ENCODE measurements at regions not wholly inside any gene's neighbourhood (a gene's known extent, or its start where the extent isn't known, plus 50 kb on each side); places are given as distances from the start of the nearest gene placed in this dataset.

GRCh38 chr1:30300669-30301068 is 422.7 kb downstream of the MATN1 start:
- no peak overlapping the region for H3K4me3 Mint-ChIP-seq
- Histone ChIP-seq H3K4me3 (no peak overlapping the region), H3K9ac (no peak overlapping the region), H3K79me2 (ENCODE audit: low read depth) (no peaks in the 10 kb centered on the region), H3K27me3 (no peaks in the 10 kb centered on the region), H3K9me3 (ENCODE audit: low read depth) (peaks cover 4% of the 10 kb centered on the region), H4K20me1 (ENCODE audit: low read depth) (no peaks in the 10 kb centered on the region), H3K36me3 (no peaks in the 10 kb centered on the region), H2AFZ (replicated peaks) (no peak overlapping the region), H3K4me1 (no peaks in the 10 kb centered on the region), H3F3A (ENCODE audit: low read depth) (no peaks in the 10 kb centered on the region), H3K4me2 (no peak overlapping the region), H3K27ac (no peak overlapping the region)
- no peak for DNase-seq (ENCODE audit: low spot score)
- no peaks in the 10 kb centered on the region for H3K36me3 Mint-ChIP-seq
- no peak overlapping the region for H3K27ac Mint-ChIP-seq
- H3K9me3 Mint-ChIP-seq = peaks cover 5% of the 10 kb centered on the region
- peaks cover 3% of the 10 kb centered on the region for H3K4me1 Mint-ChIP-seq
- TF ChIP-seq EZH2phosphoT487 (IDR thresholded peaks at IDR 0.05) (no peak), CTCF (IDR thresholded peaks at IDR 0.05) (no peak), EZH2 (IDR thresholded peaks at IDR 0.05) (no peak)
- peaks cover 11% of the 10 kb centered on the region for H3K27me3 Mint-ChIP-seq (ENCODE audit: insufficient read depth, low read depth)

- no peak overlapping the region for H3K27ac Mint-ChIP-seq
- H3K27me3 Mint-ChIP-seq (ENCODE audit: insufficient read depth, low read depth) = peaks cover 15% of the 10 kb centered on the region
- no peak overlapping the region for H3K4me3 Mint-ChIP-seq
- H3K36me3 Mint-ChIP-seq = no peaks in the 10 kb centered on the region
- H3K4me1 Mint-ChIP-seq = no peaks in the 10 kb centered on the region
- Histone ChIP-seq H2AFZ (replicated peaks) (no peak overlapping the region), H3K4me2 (no peak overlapping the region), H3K4me3 (no peak overlapping the region), H3F3A (ENCODE audit: low read depth) (no peaks in the 10 kb centered on the region), H3K79me2 (ENCODE audit: low read depth) (no peaks in the 10 kb centered on the region), H3K27ac (no peak overlapping the region), H3K36me3 (no peaks in the 10 kb centered on the region), H4K20me1 (ENCODE audit: low read depth) (no peaks in the 10 kb centered on the region), H3K27me3 (no peaks in the 10 kb centered on the region), H3K9me3 (ENCODE audit: low read depth) (peaks cover 4% of the 10 kb centered on the region), H3K4me1 (no peaks in the 10 kb centered on the region), H3K9ac (no peak overlapping the region)
- no peak for TF ChIP-seq EZH2 (IDR thresholded peaks at IDR 0.05)
- no peak for TF ChIP-seq CTCF (IDR thresholded peaks at IDR 0.05)
- no peak for TF ChIP-seq EZH2phosphoT487 (IDR thresholded peaks at IDR 0.05)
- peaks cover 13% of the 10 kb centered on the region for H3K9me3 Mint-ChIP-seq
- DNase-seq (ENCODE audit: low spot score) = no peak
Measured at GRCh38 chr1:30299393-30299792, 424.0 kb downstream of the MATN1 start.

GRCh38 chr1:30295674-30296073 is 427.7 kb downstream of the MATN1 start:
- H3K4me3 ChIP-seq = no peak overlapping the region
- no peaks in the 10 kb centered on the region for H3K4me1 Mint-ChIP-seq
- no peaks in the 10 kb centered on the region for H3F3A ChIP-seq (ENCODE audit: low read depth)
- H3K9ac ChIP-seq = no peak overlapping the region
- H2AFZ ChIP-seq (replicated peaks) = no peak overlapping the region
- H3K36me3 ChIP-seq = no peaks in the 10 kb centered on the region
- peaks cover 5% of the 10 kb centered on the region for H3K27me3 Mint-ChIP-seq (ENCODE audit: insufficient read depth, low read depth)
- peaks cover 4% of the 10 kb centered on the region for H3K9me3 ChIP-seq (ENCODE audit: low read depth)
- H3K4me3 Mint-ChIP-seq = no peak overlapping the region
- H3K27me3 ChIP-seq = no peaks in the 10 kb centered on the region
- no peak overlapping the region for H3K4me2 ChIP-seq
- no peaks in the 10 kb centered on the region for H3K4me1 ChIP-seq
- no peak for DNase-seq (ENCODE audit: low spot score)
- no peaks in the 10 kb centered on the region for H3K36me3 Mint-ChIP-seq
- peaks cover 17% of the 10 kb centered on the region for H3K9me3 Mint-ChIP-seq
- H3K27ac ChIP-seq = no peak overlapping the region
- TF ChIP-seq EZH2 (IDR thresholded peaks at IDR 0.05) (no peak), CTCF (IDR thresholded peaks at IDR 0.05) (no peak)
- no peak overlapping the region for H3K27ac Mint-ChIP-seq
- no peaks in the 10 kb centered on the region for H4K20me1 ChIP-seq (ENCODE audit: low read depth)
- H3K79me2 ChIP-seq (ENCODE audit: low read depth) = no peaks in the 10 kb centered on the region

- no peak for TF ChIP-seq EZH2 (IDR thresholded peaks at IDR 0.05)
- no peak for TF ChIP-seq CTCF (IDR thresholded peaks at IDR 0.05)
- TF ChIP-seq EZH2phosphoT487 (IDR thresholded peaks at IDR 0.05) = no peak
- Mint-ChIP-seq H3K4me1 (no peaks in the 10 kb centered on the region), H3K27me3 (ENCODE audit: insufficient read depth, low read depth) (peaks cover 5% of the 10 kb centered on the region), H3K4me3 (no peak overlapping the region), H3K27ac (no peak overlapping the region), H3K36me3 (no peaks in the 10 kb centered on the region), H3K9me3 (peaks cover 17% of the 10 kb centered on the region)
- Histone ChIP-seq H3K27ac (no peak overlapping the region), H3K9ac (no peak overlapping the region), H3K9me3 (ENCODE audit: low read depth) (peaks cover 4% of the 10 kb centered on the region), H4K20me1 (ENCODE audit: low read depth) (no peaks in the 10 kb centered on the region), H3K27me3 (no peaks in the 10 kb centered on the region), H3K4me1 (no peaks in the 10 kb centered on the region), H3K79me2 (ENCODE audit: low read depth) (no peaks in the 10 kb centered on the region), H3K4me3 (no peak overlapping the region), H3F3A (ENCODE audit: low read depth) (no peaks in the 10 kb centered on the region), H3K4me2 (no peak overlapping the region), H2AFZ (replicated peaks) (no peak overlapping the region), H3K36me3 (no peaks in the 10 kb centered on the region)
- DNase-seq (ENCODE audit: low spot score) = no peak
Measured at GRCh38 chr1:30295266-30295665, 428.1 kb downstream of the MATN1 start.

Measured in neural progenitor cell (in vitro differentiated cells).